ENCODE measurements at regions not wholly inside any gene's neighbourhood (a gene's known extent, or its start where the extent isn't known, plus 50 kb on each side); places are given as distances from the start of the nearest gene placed in this dataset.

GRCh38 chr5:51846015-51846414 is 462.8 kb downstream of the ISL1 start:
- Histone ChIP-seq H3K4me3 (no peak overlapping the region), H3K4me1 (no peaks in the 10 kb centered on the region), H3K36me3 (no peaks in the 10 kb centered on the region), H3K9me3 (no peaks in the 10 kb centered on the region), H3K27me3 (no peaks in the 10 kb centered on the region), H3K27ac (no peak overlapping the region)
- TF ChIP-seq CTCF (IDR thresholded peaks at IDR 0.05) (no peak), POLR2A (IDR thresholded peaks at IDR 0.05) (no peak)
- DNase-seq = no peak

GRCh38 chr5:51859624-51860023 is 476.4 kb downstream of the ISL1 start:
- no peak for DNase-seq
- H3K9me3 ChIP-seq = no peaks in the 10 kb centered on the region
- no peak overlapping the region for H3K27ac ChIP-seq
- no peaks in the 10 kb centered on the region for H3K36me3 ChIP-seq
- H3K4me3 ChIP-seq = no peak overlapping the region
- TF ChIP-seq POLR2A (IDR thresholded peaks at IDR 0.05) = no peak
- TF ChIP-seq CTCF (IDR thresholded peaks at IDR 0.05) = no peak
- H3K4me1 ChIP-seq = no peaks in the 10 kb centered on the region
- no peaks in the 10 kb centered on the region for H3K27me3 ChIP-seq

- H3K4me3 ChIP-seq = no peak overlapping the region
- no peaks in the 10 kb centered on the region for H3K27me3 ChIP-seq
- no peak for DNase-seq
- no peak overlapping the region for H3K27ac ChIP-seq
- TF ChIP-seq CTCF (IDR thresholded peaks at IDR 0.05) (no peak), POLR2A (IDR thresholded peaks at IDR 0.05) (no peak)
- H3K4me1 ChIP-seq = no peaks in the 10 kb centered on the region
- H3K36me3 ChIP-seq = no peaks in the 10 kb centered on the region
- no peaks in the 10 kb centered on the region for H3K9me3 ChIP-seq
Observed at GRCh38 chr5:51860532-51861018, 477.3 kb downstream of the ISL1 start.

- peaks cover 0 to 6% (median 0%) of the 10 kb centered on the region in 4 donors for H3K9me3 ChIP-seq
- no peaks in the 10 kb centered on the region for H3K4me1 ChIP-seq
- TF ChIP-seq CTCF (IDR thresholded peaks at IDR 0.05) (no peak), POLR2A (IDR thresholded peaks at IDR 0.05) (no peak)
- no peak for DNase-seq
- H3K36me3 ChIP-seq = no peaks in the 10 kb centered on the region
- H3K27me3 ChIP-seq = no peaks in the 10 kb centered on the region
- no peak overlapping the region for H3K4me3 ChIP-seq
- H3K27ac ChIP-seq = no peak overlapping the region
Observed at GRCh38 chr5:51872144-51872543, 488.9 kb downstream of the ISL1 start.

GRCh38 chr5:51881901-51882300 is 498.7 kb downstream of the ISL1 start:
- no peaks in the 10 kb centered on the region for H3K36me3 ChIP-seq
- H3K4me1 ChIP-seq = no peaks in the 10 kb centered on the region
- H3K27ac ChIP-seq = no peak overlapping the region
- no peaks in the 10 kb centered on the region for H3K9me3 ChIP-seq
- H3K4me3 ChIP-seq = no peak overlapping the region
- no peaks in the 10 kb centered on the region for H3K27me3 ChIP-seq
- TF ChIP-seq POLR2A (IDR thresholded peaks at IDR 0.05) = no peak
- no peak for TF ChIP-seq CTCF (IDR thresholded peaks at IDR 0.05)
- DNase-seq = no peak

GRCh38 chr5:51882647-51883046 is 499.4 kb downstream of the ISL1 start:
- Histone ChIP-seq H3K27ac (no peak overlapping the region), H3K9me3 (no peaks in the 10 kb centered on the region), H3K36me3 (no peaks in the 10 kb centered on the region), H3K27me3 (no peaks in the 10 kb centered on the region), H3K4me1 (no peaks in the 10 kb centered on the region), H3K4me3 (no peak overlapping the region)
- DNase-seq = no peak
- no peak for TF ChIP-seq CTCF (IDR thresholded peaks at IDR 0.05)
- TF ChIP-seq POLR2A (IDR thresholded peaks at IDR 0.05) = no peak
